ENCODE measurements at regions not wholly inside any gene's neighbourhood (a gene's known extent, or its start where the extent isn't known, plus 50 kb on each side); places are given as distances from the start of the nearest gene placed in this dataset.

DNA sequence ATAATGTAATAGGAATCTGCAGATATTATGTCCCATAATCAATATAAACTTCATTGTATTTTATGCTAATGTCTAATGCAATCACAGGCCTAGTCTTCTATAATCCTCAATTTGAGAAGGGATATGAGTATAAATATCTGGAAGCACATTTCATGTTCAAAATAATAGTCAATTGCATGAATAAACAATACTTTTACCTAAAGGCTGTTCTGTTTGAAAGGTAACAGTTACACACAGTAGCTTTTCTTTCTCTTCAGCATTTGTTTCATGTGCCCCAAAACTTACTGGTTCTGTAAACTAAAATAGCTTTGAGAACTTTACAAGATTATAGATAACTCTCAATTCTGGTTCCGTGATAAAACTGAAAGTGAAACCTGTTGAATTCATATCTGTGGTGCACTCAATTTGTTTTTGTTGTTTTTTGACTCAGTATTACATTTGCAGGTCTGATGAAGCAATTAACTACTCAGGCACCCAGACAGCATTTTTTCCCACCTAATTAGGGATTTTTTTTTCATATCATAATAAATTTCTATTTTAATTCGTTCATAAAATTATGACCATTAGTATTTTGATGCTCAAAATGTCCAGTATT, 1193.8 kb downstream of the SLITRK1 start:
- ChIA-PET CTCF (no interaction called here), POLR2A (no interaction called here)
- Mint-ChIP-seq H3K4me1 (peaks cover 12% of the 10 kb centered on the region), H3K27me3 (no peaks in the 10 kb centered on the region), H3K27ac (no peak overlapping the region), H3K4me3 (peak overlapping the region; percentile 13), H3K9me3 (ENCODE audit: insufficient read depth) (no peaks in the 10 kb centered on the region)
- H3K27me3 ChIP-seq (replicated peaks in 1 of 4; ENCODE audit: control extremely low read depth in 1 of 4, control insufficient read depth in 3 of 4, insufficient read depth in 4 of 4, low read length in 3 of 4) = no peaks in the 10 kb centered on the region
- H3K36me3 ChIP-seq (replicated peaks in 1 of 2; ENCODE audit: control extremely low read depth in 1 of 2, control insufficient read depth in 1 of 2, extremely low read depth in 1 of 2, insufficient read depth in 2 of 2, low read length in 1 of 2) = no peaks in the 10 kb centered on the region
- peak overlapping the region; percentile 3 for H3K9ac ChIP-seq (ENCODE audit: low read length)
- peak overlapping the region; percentile 47 for H2AFZ ChIP-seq (ENCODE audit: insufficient read depth, low read depth, low read length, poor library complexity, severe bottlenecking)
- ATAC-seq (ENCODE audit: low read depth) (no peak), DNase-seq (no peak)
- TF ChIP-seq, protein P1, sequence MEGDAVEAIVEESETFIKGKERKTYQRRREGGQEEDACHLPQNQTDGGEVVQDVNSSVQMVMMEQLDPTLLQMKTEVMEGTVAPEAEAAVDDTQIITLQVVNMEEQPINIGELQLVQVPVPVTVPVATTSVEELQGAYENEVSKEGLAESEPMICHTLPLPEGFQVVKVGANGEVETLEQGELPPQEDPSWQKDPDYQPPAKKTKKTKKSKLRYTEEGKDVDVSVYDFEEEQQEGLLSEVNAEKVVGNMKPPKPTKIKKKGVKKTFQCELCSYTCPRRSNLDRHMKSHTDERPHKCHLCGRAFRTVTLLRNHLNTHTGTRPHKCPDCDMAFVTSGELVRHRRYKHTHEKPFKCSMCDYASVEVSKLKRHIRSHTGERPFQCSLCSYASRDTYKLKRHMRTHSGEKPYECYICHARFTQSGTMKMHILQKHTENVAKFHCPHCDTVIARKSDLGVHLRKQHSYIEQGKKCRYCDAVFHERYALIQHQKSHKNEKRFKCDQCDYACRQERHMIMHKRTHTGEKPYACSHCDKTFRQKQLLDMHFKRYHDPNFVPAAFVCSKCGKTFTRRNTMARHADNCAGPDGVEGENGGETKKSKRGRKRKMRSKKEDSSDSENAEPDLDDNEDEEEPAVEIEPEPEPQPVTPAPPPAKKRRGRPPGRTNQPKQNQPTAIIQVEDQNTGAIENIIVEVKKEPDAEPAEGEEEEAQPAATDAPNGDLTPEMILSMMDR (IDR thresholded peaks at IDR 0.05) = no peak
- H3K9me3 ChIP-seq (ENCODE audit: control extremely low read depth in 1 of 3, control insufficient read depth in 2 of 3, insufficient read depth in 1 of 3, low read length in 2 of 3) = no peaks in the 10 kb centered on the region
- H4K20me1 ChIP-seq (ENCODE audit: control insufficient read depth, insufficient read depth, low read length, poor library complexity, severe bottlenecking) = no peaks in the 10 kb centered on the region
- WGBS (ENCODE audit: insufficient coverage) = no CpG with 5 or more reads among the region's 2 CpGs
- H3K27ac ChIP-seq (ENCODE audit: low read length in 2 of 2) = peak overlapping the region in 1 of 2 donors; percentile 31
- H3K79me2 ChIP-seq (ENCODE audit: control insufficient read depth, insufficient read depth, low read length) = no peaks in the 10 kb centered on the region
- H3K4me1 ChIP-seq (ENCODE audit: control insufficient read depth in 2 of 2, insufficient read depth in 2 of 2, low read length in 2 of 2) = no peaks in the 10 kb centered on the region
- H3K4me3 ChIP-seq (ENCODE audit: control extremely low read depth in 1 of 5, extremely low read depth in 1 of 5, insufficient read depth in 1 of 5, low read depth in 2 of 5, low read length in 4 of 5) = peak overlapping the region in 2 of 5 experiments; percentile 6 to 15
- intact Hi-C loops (cut with micrococcal nuclease) = no loop called here
- peak overlapping the region; percentile 29 for H3K4me2 ChIP-seq (replicated peaks; ENCODE audit: low read depth, low read length, poor library complexity, severe bottlenecking)

DNA sequence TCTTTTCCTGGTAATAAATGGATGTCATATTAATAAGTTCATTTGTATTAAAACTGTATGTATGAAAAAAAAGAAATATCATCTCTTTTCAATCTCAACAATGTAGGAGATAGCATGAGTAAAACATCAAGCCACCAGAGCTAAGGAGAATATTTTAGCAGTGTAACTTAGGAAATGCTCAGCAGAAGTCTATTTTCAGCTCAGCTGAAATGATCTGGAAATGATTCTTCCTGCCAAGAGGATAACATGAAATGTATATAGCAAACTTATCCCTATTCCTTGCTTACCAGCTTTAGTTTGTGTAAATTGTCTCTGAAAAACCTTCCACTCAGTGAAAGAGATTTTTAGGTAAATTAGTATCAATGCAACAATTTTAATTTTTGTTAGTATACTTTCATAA, 1194.4 kb downstream of the SLITRK1 start:
- Histone ChIP-seq H4K20me1 (ENCODE audit: control insufficient read depth, insufficient read depth, low read length, poor library complexity, severe bottlenecking) (no peaks in the 10 kb centered on the region), H3K27ac (ENCODE audit: low read length in 2 of 2) (no peak overlapping the region), H3K4me3 (ENCODE audit: control extremely low read depth in 1 of 5, extremely low read depth in 1 of 5, insufficient read depth in 1 of 5, low read depth in 2 of 5, low read length in 4 of 5) (peak overlapping the region in 1 of 5 experiments; percentile 6), H3K79me2 (ENCODE audit: control insufficient read depth, insufficient read depth, low read length) (no peaks in the 10 kb centered on the region), H3K36me3 (replicated peaks in 1 of 2; ENCODE audit: control extremely low read depth in 1 of 2, control insufficient read depth in 1 of 2, extremely low read depth in 1 of 2, insufficient read depth in 2 of 2, low read length in 1 of 2) (no peaks in the 10 kb centered on the region), H2AFZ (ENCODE audit: insufficient read depth, low read depth, low read length, poor library complexity, severe bottlenecking) (peak overlapping the region; percentile 47), H3K4me2 (replicated peaks; ENCODE audit: low read depth, low read length, poor library complexity, severe bottlenecking) (peak overlapping the region; percentile 29), H3K27me3 (replicated peaks in 1 of 4; ENCODE audit: control extremely low read depth in 1 of 4, control insufficient read depth in 3 of 4, insufficient read depth in 4 of 4, low read length in 3 of 4) (no peaks in the 10 kb centered on the region), H3K9ac (ENCODE audit: low read length) (peak overlapping the region; percentile 3), H3K9me3 (ENCODE audit: control extremely low read depth in 1 of 3, control insufficient read depth in 2 of 3, insufficient read depth in 1 of 3, low read length in 2 of 3) (no peaks in the 10 kb centered on the region), H3K4me1 (ENCODE audit: control insufficient read depth in 2 of 2, insufficient read depth in 2 of 2, low read length in 2 of 2) (no peaks in the 10 kb centered on the region)
- ChIA-PET POLR2A (no interaction called here), CTCF (no interaction called here)
- no peak for TF ChIP-seq EZH2 (IDR thresholded peaks at IDR 0.05; ENCODE audit: borderline replicate concordance, insufficient read depth, low read depth, low read length, poor library complexity, severe bottlenecking)
- TF ChIP-seq, protein P1 (IDR thresholded peaks at IDR 0.05) = no peak
- ATAC-seq (ENCODE audit: low read depth) (no peak), DNase-seq (no peak)
- intact Hi-C loops (cut with micrococcal nuclease) = no loop called here
- H3K27me3 Mint-ChIP-seq = no peaks in the 10 kb centered on the region
- H3K27ac Mint-ChIP-seq = no peak overlapping the region
- H3K4me1 Mint-ChIP-seq = peaks cover 12% of the 10 kb centered on the region
- H3K4me3 Mint-ChIP-seq = peak overlapping the region; percentile 13
- H3K9me3 Mint-ChIP-seq (ENCODE audit: insufficient read depth) = no peaks in the 10 kb centered on the region
